Activated CD8-positive, alpha-beta T cell treated with anti-CD3 and anti-CD28 coated beads for 36 hours (primary cell): ENCODE measurements at regions not wholly inside any gene's neighbourhood (a gene's known extent, or its start where the extent isn't known, plus 50 kb on each side); places are given as distances from the start of the nearest gene placed in this dataset.

Experiments used
- ATAC-seq: fragments of 200-7000 bp; cut with Tn5 transposase; one replicate; pipeline ENCODE4 v1.10.0; 2021; ENCODE audit warnings: mild to moderate bottlenecking, moderate library complexity
- CTCF ChIA-PET: fragments of 350-600 bp; sonication (Branson Sonifier 250); formaldehyde crosslinking; loops from one replicate; lab custom pipeline; 2021; ENCODE audit warnings: antibody characterized with exemption; lab: Charles Lee
- POLR2A ChIA-PET: fragments of 350-600 bp; sonication (Branson Sonifier 250); formaldehyde crosslinking; loops from one replicate; lab custom pipeline; 2021; ENCODE audit warnings: antibody characterized with exemption; lab: Charles Lee
- DNase-seq: peaks from one replicate; pipeline ENCODE4 v3.0.0-alpha.2; 2020
- H3K27ac Mint-ChIP-seq: one replicate; pipeline ENCODE4 v1.8.0; 2021; ENCODE audit warnings: mild to moderate bottlenecking, mixed read lengths
- H3K27me3 Mint-ChIP-seq: one replicate; pipeline ENCODE4 v1.8.0; 2021; ENCODE audit warnings: mixed read lengths
- H3K36me3 Mint-ChIP-seq: one replicate; pipeline ENCODE4 v1.8.0; 2021; ENCODE audit warnings: low read depth, mixed read lengths
- H3K4me1 Mint-ChIP-seq: one replicate; pipeline ENCODE4 v1.8.0; 2021; ENCODE audit warnings: low read depth, mixed read lengths
- H3K4me3 Mint-ChIP-seq: one replicate; pipeline ENCODE4 v1.8.0; 2021; ENCODE audit warnings: mild to moderate bottlenecking, moderate library complexity, mixed read lengths
- H3K9me3 Mint-ChIP-seq: one replicate; pipeline ENCODE4 v1.8.0; 2021; ENCODE audit warnings: mixed read lengths
- CTCF ChIP-seq: fragments of 200-600 bp; IDR thresholded peaks from one replicate; pipeline ENCODE4 v1.8.0; 2022; ENCODE audit warnings: antibody characterized with exemption, mild to moderate bottlenecking
- intact Hi-C: fragments of 100-400 bp; cut with micrococcal nuclease; formaldehyde crosslinking; loops from one replicate; pipeline ENCODE4 v1.10.0; 2022

DNA sequence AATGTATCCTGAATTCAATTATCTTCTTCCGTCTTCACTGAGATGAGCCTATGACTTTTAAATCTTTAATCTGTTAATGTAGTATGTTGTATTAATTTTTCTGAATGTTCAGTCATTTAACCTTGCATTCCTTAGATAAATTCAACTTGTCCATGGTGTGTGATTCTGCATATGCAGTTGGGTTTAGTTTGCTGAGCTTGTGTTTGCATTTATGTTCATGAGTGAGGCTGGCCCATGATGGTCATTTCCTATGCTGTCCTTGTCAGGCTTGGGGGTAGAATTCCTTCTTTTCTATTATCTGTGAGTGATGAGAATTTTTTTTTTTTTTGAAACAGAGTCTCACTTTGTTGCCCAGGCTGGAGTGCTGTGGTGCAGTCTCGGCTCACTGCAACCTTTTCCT, 131.8 kb upstream of the COL5A1 start:
- no peaks in the 10 kb centered on the region for H3K36me3 Mint-ChIP-seq
- POLR2A ChIA-PET: no interaction called here
- ATAC-seq (no peak), DNase-seq (no peak)
- H3K4me1 Mint-ChIP-seq: no peaks in the 10 kb centered on the region
- no peak for TF ChIP-seq CTCF
- H3K9me3 Mint-ChIP-seq: no peaks in the 10 kb centered on the region
- no peak overlapping the region for H3K27ac Mint-ChIP-seq
- intact Hi-C loops: no loop called here
- no peak overlapping the region for H3K4me3 Mint-ChIP-seq
- peaks cover 4% of the 10 kb centered on the region for H3K27me3 Mint-ChIP-seq
- CTCF ChIA-PET: no interaction called here

GRCh38 chr9:134514503-134514902, 127.1 kb upstream of the COL5A1 start:
- ChIA-PET POLR2A (no interaction called here), CTCF (interaction anchor here (0.9 kb wide), 1 partner anchor 65 kb away, joined by 3 read pairs; no protein-coding TSS in a partner anchor)
- ATAC-seq (no peak), DNase-seq (no peak)
- Mint-ChIP-seq H3K9me3 (no peaks in the 10 kb centered on the region), H3K36me3 (no peaks in the 10 kb centered on the region), H3K27ac (no peak overlapping the region), H3K4me1 (no peaks in the 10 kb centered on the region), H3K4me3 (no peak overlapping the region), H3K27me3 (no peaks in the 10 kb centered on the region)
- no peak for TF ChIP-seq CTCF
- intact Hi-C loops: no loop called here

- ATAC-seq: no peak
- ChIA-PET CTCF (no interaction called here), POLR2A (no interaction called here)
- intact Hi-C loops: no loop called here
- H3K4me3 Mint-ChIP-seq: no peak overlapping the region
- no peaks in the 10 kb centered on the region for H3K4me1 Mint-ChIP-seq
- H3K36me3 Mint-ChIP-seq: no peaks in the 10 kb centered on the region
- no peak for TF ChIP-seq CTCF
- H3K9me3 Mint-ChIP-seq: no peaks in the 10 kb centered on the region
- no peaks in the 10 kb centered on the region for H3K27me3 Mint-ChIP-seq
- no peak for DNase-seq
- no peak overlapping the region for H3K27ac Mint-ChIP-seq
Measured at GRCh38 chr9:134515026-134515821, 126.4 kb upstream of the COL5A1 start.

GRCh38 chr9:134516464-134516863, 125.1 kb upstream of the COL5A1 start:
- ATAC-seq (no peak), DNase-seq (no peak)
- ChIA-PET CTCF (no interaction called here), POLR2A (no interaction called here)
- no peaks in the 10 kb centered on the region for H3K27me3 Mint-ChIP-seq
- intact Hi-C loops: no loop called here
- H3K36me3 Mint-ChIP-seq: no peaks in the 10 kb centered on the region
- H3K4me3 Mint-ChIP-seq: no peak overlapping the region
- no peaks in the 10 kb centered on the region for H3K4me1 Mint-ChIP-seq
- TF ChIP-seq CTCF: no peak
- no peaks in the 10 kb centered on the region for H3K9me3 Mint-ChIP-seq
- no peak overlapping the region for H3K27ac Mint-ChIP-seq

DNA sequence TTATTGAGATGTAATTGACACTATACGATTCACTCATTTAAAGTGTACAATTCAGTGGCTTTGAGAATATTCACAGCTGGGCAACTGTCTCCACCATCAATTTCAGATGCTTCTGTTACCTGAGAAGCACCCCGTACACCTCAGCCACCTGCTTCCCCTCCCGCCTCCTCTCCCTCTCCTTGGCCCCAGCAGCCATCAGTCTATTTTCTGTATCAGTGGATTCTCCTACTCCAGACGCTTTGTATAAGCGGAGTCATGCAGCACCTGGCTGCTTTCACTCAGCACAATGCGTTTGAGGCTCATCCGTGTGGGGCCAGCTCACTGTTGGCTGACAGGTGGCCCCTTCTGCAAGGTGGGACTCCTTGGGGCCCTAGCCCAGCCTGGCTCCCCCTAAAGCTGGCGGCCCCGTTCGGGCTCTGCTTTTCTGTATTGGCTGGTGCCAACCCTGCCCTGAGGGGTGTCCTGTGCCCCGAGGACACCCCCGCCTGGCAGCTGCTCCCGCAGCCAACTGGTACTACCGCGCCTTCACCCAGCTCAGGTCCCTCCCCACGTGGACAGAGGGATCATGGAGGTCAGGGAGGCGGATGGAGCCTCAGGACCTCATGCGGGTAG, 124.4 kb upstream of the COL5A1 start:
- intact Hi-C loops: no loop called here
- Mint-ChIP-seq H3K27me3 (no peaks in the 10 kb centered on the region), H3K9me3 (no peaks in the 10 kb centered on the region), H3K27ac (no peak overlapping the region), H3K36me3 (no peaks in the 10 kb centered on the region), H3K4me1 (no peaks in the 10 kb centered on the region), H3K4me3 (no peak overlapping the region)
- DNase-seq: no peak
- ChIA-PET POLR2A (no interaction called here), CTCF (no interaction called here)
- no peak for ATAC-seq
- no peak for TF ChIP-seq CTCF
